ENCODE measurements at regions not wholly inside any gene's neighbourhood (a gene's known extent, or its start where the extent isn't known, plus 50 kb on each side); places are given as distances from the start of the nearest gene placed in this dataset.

DNA sequence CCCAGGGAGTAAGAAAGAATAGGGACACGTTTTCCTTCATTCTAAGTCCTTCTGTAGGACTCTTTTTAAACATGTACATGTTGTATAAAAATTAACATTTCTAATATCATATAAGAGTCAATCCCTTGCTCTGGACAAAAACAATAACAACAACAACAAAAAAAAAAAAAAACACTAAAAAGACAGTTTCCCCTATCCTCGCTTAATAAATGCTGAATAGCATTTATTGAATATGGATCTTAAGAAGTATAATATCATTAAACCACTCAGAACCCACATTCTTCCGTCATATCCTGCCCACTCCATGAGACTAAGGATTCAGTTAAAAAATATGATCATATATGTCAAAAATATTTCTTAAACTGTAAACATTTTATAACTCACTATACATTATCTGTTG lies 145.1 kb downstream of the AQP9 start:
- no peaks in the 10 kb centered on the region for H3K27me3 ChIP-seq (ENCODE audit: control insufficient read depth, insufficient read depth, low read length)
- TF ChIP-seq, protein P1, sequence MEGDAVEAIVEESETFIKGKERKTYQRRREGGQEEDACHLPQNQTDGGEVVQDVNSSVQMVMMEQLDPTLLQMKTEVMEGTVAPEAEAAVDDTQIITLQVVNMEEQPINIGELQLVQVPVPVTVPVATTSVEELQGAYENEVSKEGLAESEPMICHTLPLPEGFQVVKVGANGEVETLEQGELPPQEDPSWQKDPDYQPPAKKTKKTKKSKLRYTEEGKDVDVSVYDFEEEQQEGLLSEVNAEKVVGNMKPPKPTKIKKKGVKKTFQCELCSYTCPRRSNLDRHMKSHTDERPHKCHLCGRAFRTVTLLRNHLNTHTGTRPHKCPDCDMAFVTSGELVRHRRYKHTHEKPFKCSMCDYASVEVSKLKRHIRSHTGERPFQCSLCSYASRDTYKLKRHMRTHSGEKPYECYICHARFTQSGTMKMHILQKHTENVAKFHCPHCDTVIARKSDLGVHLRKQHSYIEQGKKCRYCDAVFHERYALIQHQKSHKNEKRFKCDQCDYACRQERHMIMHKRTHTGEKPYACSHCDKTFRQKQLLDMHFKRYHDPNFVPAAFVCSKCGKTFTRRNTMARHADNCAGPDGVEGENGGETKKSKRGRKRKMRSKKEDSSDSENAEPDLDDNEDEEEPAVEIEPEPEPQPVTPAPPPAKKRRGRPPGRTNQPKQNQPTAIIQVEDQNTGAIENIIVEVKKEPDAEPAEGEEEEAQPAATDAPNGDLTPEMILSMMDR (IDR thresholded peaks at IDR 0.05; ENCODE audit: insufficient read depth, low read length, poor library complexity, severe bottlenecking), result no peak
- no peak for DNase-seq (ENCODE audit: low read depth)
- H3K4me3 ChIP-seq (ENCODE audit: low read depth, low read length), result no peak overlapping the region
- no peaks in the 10 kb centered on the region for H3K36me3 ChIP-seq (ENCODE audit: control insufficient read depth, insufficient read depth, low read length)

DNA sequence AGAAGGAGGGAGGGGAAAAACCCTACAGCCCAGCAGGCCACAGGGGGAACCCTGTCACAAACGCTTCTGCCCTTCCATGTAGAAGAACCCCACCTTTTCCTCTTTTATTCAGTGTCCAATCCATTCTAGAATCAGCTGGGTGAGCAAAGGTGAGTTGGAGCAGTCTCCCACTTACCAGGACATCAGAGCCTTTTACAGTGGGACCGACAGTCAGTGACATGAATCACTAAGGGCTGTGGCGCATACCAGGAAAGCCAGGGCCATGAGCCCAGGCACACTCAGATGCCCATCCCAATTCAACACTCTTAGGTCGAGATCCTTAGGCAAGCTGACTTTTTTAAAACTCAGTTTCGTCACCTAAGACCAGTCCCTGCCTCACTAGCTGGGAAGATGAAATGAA lies 146.1 kb downstream of the AQP9 start:
- DNase-seq (ENCODE audit: low read depth), result no peak
- Histone ChIP-seq H3K27me3 (ENCODE audit: control insufficient read depth, insufficient read depth, low read length) (no peaks in the 10 kb centered on the region), H3K36me3 (ENCODE audit: control insufficient read depth, insufficient read depth, low read length) (no peaks in the 10 kb centered on the region), H3K4me3 (ENCODE audit: low read depth, low read length) (no peak overlapping the region)
- TF ChIP-seq, protein P1 (IDR thresholded peaks at IDR 0.05; ENCODE audit: insufficient read depth, low read length, poor library complexity, severe bottlenecking), result no peak

DNA sequence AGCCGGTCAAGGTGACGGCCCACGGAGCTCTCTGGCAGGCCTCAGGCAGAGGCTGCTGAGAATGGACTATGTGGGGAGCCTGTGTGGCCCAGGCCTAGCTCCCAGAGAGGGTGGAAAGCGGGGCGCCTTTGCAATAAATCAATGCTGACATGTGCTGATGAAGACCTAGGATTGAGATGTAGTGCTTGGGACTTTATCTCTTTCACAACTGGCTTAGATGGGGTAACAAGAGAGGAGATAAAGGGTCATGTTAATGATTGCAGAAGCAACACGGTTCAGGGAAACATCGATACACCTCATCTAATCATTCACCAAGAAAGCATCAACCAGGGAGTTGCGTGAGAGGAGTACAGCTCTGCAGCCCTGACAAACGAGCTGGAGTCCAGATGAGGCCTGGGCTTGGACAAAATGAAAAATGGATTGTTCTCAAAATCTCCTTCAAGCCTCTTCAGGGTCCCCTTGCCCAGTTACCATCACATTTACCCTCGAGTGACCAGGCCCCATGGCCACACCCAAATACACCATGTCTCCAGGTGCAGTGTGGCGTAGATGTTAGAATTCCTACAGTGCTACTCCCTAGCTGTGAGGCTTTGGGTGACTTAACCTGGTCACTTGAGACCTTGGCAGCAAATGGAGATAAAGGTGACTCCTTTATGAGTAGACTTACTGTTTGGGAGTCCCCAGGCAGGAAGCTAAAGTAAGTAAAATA lies 146.4 kb upstream of the LIPC start:
- no peak for DNase-seq (ENCODE audit: low read depth)
- no peaks in the 10 kb centered on the region for H3K36me3 ChIP-seq (ENCODE audit: control insufficient read depth, insufficient read depth, low read length)
- TF ChIP-seq, protein P1 (IDR thresholded peaks at IDR 0.05; ENCODE audit: insufficient read depth, low read length, poor library complexity, severe bottlenecking), result no peak
- H3K27me3 ChIP-seq (ENCODE audit: control insufficient read depth, insufficient read depth, low read length), result no peaks in the 10 kb centered on the region
- H3K4me3 ChIP-seq (ENCODE audit: low read depth, low read length), result no peak overlapping the region

DNA sequence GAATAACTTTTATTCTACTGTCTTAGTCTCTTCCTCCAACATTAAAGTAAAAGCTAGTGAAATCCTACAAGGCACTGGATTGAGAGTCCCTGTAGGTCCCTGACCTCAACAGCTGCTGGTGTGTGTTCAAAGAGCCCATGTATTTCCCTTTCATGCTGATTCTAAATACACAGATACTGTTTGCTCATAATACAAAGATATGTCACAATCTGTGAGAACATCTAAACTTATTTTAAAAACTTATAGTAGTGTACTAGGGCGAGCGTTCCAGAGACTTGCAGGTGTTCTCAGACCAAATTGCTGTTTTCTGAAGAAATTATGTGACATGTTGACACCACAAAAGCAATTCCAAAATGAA lies 145.9 kb upstream of the LIPC start:
- Histone ChIP-seq H3K36me3 (ENCODE audit: control insufficient read depth, insufficient read depth, low read length) (no peaks in the 10 kb centered on the region), H3K4me3 (ENCODE audit: low read depth, low read length) (no peak overlapping the region), H3K27me3 (ENCODE audit: control insufficient read depth, insufficient read depth, low read length) (no peaks in the 10 kb centered on the region)
- no peak for DNase-seq (ENCODE audit: low read depth)
- TF ChIP-seq, protein P1 (IDR thresholded peaks at IDR 0.05; ENCODE audit: insufficient read depth, low read length, poor library complexity, severe bottlenecking), result no peak

DNA sequence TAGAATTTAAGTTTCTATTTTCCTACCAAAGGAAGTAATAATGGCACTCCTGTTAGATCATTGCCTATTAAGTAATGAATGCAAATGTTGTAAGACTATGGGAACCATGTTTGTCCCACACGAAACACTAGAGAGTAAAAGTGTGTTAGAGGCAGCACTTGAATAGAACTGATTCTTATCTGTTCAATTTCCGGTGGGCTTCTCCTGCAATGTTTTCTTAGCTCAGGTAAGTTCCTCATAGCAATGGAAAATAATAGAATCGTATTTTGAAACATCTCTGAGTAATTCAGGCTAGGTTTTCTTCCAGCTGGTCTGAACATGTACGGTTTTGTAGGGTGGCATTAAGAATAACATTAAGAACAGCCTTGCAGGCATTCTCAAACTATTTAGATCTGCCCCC lies 145.3 kb upstream of the LIPC start:
- H3K27me3 ChIP-seq (ENCODE audit: control insufficient read depth, insufficient read depth, low read length), result no peaks in the 10 kb centered on the region
- H3K36me3 ChIP-seq (ENCODE audit: control insufficient read depth, insufficient read depth, low read length), result no peaks in the 10 kb centered on the region
- TF ChIP-seq, protein P1 (IDR thresholded peaks at IDR 0.05; ENCODE audit: insufficient read depth, low read length, poor library complexity, severe bottlenecking), result no peak
- no peak overlapping the region for H3K4me3 ChIP-seq (ENCODE audit: low read depth, low read length)
- no peak for DNase-seq (ENCODE audit: low read depth)

DNA sequence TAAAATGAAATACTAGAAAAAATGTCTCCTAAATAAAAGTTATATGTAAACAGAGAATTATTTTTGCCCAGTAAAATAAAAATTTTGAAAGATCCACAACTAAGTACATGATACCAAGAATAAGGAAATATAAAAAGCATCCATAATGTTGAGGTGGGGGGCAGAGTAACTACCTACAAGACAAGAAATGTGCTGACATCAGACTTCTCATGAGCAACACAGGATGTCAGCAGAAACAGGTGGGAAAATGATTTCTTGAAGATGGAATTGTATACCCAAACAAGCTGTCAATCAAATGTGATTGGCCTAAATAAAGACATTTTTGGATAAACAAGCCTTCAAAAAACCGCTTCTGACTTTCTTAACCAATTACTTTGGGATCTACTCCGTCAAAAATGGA lies 143.9 kb upstream of the LIPC start:
- TF ChIP-seq, protein P1 (IDR thresholded peaks at IDR 0.05; ENCODE audit: insufficient read depth, low read length, poor library complexity, severe bottlenecking), result no peak
- Histone ChIP-seq H3K27me3 (ENCODE audit: control insufficient read depth, insufficient read depth, low read length) (no peaks in the 10 kb centered on the region), H3K36me3 (ENCODE audit: control insufficient read depth, insufficient read depth, low read length) (no peaks in the 10 kb centered on the region), H3K4me3 (ENCODE audit: low read depth, low read length) (no peak overlapping the region)
- no peak for DNase-seq (ENCODE audit: low read depth)

All from kidney epithelial cell (primary cell).